HepG2 (cell line): ENCODE measurements at regions not wholly inside any gene's neighbourhood (a gene's known extent, or its start where the extent isn't known, plus 50 kb on each side); places are given as distances from the start of the nearest gene placed in this dataset.

ENCODE experiments used
- ATAC-seq: fragments of 200-7000 bp; cut with Tn5 transposase; 3 replicates; pipeline ENCODE4 v1.9.1; 2020; ENCODE audit warnings: mild to moderate bottlenecking, moderate library complexity
- BruUV-seq: library from RNA; stranded (reverse); fragments of 400-500 nt; replicated peaks from 2 replicates; lab custom pipeline; 2021; lab: Mats Ljungman, UMichigan
- CTCF ChIA-PET: fragments of 300-600 bp; formaldehyde crosslinking; extraction: SDS; loops from one replicate; lab custom pipeline; 2021; ENCODE audit warnings: low total read pairs, inconsistent platforms, low intra/inter-chr PET ratio; lab: Yijun Ruan, JAX
- POLR2A ChIA-PET: fragments of 350-600 bp; sonication (Branson Sonifier 250); formaldehyde crosslinking; loops from one replicate; lab custom pipeline; 2020; ENCODE audit warnings: antibody characterized with exemption, inconsistent platforms; lab: Yijun Ruan, JAX
- DNase-seq: peaks from one replicate; pipeline ENCODE4 v3.0.0-alpha.2; 2015; ENCODE audit warnings: low spot score
- FAIRE-seq: peaks from 3 replicates; lab custom pipeline; 2011; peaks lifted over from hg19 to GRCh38; lab: Jason Lieb, UNC
- H2AFZ ChIP-seq: one replicate; pipeline ENCODE4 v1.6.1; 2011; ENCODE audit warnings: low read length, inconsistent platforms
- H3K27ac ChIP-seq: fragments of 300-600 bp; 3 replicates; pipeline ENCODE4 v1.8.0; 2011; ENCODE audit warnings: mixed run types, mild to moderate bottlenecking, mixed read lengths, low read length, inconsistent platforms; ENCODE audit not compliant: insufficient read depth; ENCODE audit errors: extremely low read length
- H3K27me3 ChIP-seq, 2 experiments: fragments of 200-600 bp in 1 of 2; 2 replicates in 1 of 2; 3 replicates in 1 of 2; pipeline versions ENCODE4 v1.6.0 to v1.8.0; 2011; ENCODE audit warnings: low read length in 2 of 2, mild to moderate bottlenecking in 2 of 2, moderate library complexity in 2 of 2, inconsistent platforms in 1 of 2; ENCODE audit not compliant: insufficient read depth in 2 of 2, control insufficient read depth in 1 of 2
- H3K36me3 ChIP-seq, 2 experiments: fragments of 200-600 bp in 1 of 2; replicated peaks in 1 of 2; 2 replicates in 1 of 2; 3 replicates in 1 of 2; pipeline versions ENCODE4 v1.5.1 to v1.8.0; 2011; ENCODE audit warnings: low read length in 2 of 2, inconsistent platforms in 1 of 2; ENCODE audit not compliant: insufficient read depth in 2 of 2, control insufficient read depth in 1 of 2
- H3K4me1 ChIP-seq: 2 replicates; pipeline ENCODE4 v1.5.1; 2012; ENCODE audit warnings: low read length, inconsistent platforms; ENCODE audit not compliant: insufficient read depth
- H3K4me2 ChIP-seq: 2 replicates; pipeline ENCODE4 v1.6.0; 2011; ENCODE audit warnings: low read depth, low read length, inconsistent platforms
- H3K4me3 ChIP-seq, 3 experiments: fragments of 200-600 bp in 1 of 3; sonication (generic), shearing (Covaris generic) in 1 of 3; replicated peaks in 1 of 3; 2 replicates each; pipeline ENCODE4 v1.5.1; 2011 to 2016; ENCODE audit warnings: low read length in 3 of 3, inconsistent platforms in 2 of 3, low read depth in 2 of 3, mild to moderate bottlenecking in 2 of 3, control low read depth in 1 of 3, mixed read lengths in 1 of 3; ENCODE audit not compliant: insufficient read depth in 1 of 3
- H3K79me2 ChIP-seq: one replicate; pipeline ENCODE4 v1.6.1; 2011; ENCODE audit warnings: low read length, inconsistent platforms; ENCODE audit not compliant: insufficient read depth
- H3K9ac ChIP-seq: 2 replicates; pipeline ENCODE4 v1.6.0; 2011; ENCODE audit warnings: mild to moderate bottlenecking, low read depth, low read length, inconsistent platforms; ENCODE audit not compliant: insufficient read depth
- H3K9me3 ChIP-seq: 2 replicates; pipeline ENCODE4 v1.5.1; 2012; ENCODE audit warnings: mild to moderate bottlenecking, low read length
- H4K20me1 ChIP-seq: 2 replicates; pipeline ENCODE4 v1.6.0; 2011; ENCODE audit warnings: inconsistent platforms, mild to moderate bottlenecking, low read length, moderate library complexity; ENCODE audit not compliant: insufficient read depth
- BRCA1 ChIP-seq: sonication (generic); formaldehyde crosslinking; IDR thresholded peaks from 2 replicates; pipeline ENCODE4 v1.4.0; 2020; ENCODE audit warnings: missing genetic modification reagents
- CBFB ChIP-seq: sonication (generic); formaldehyde crosslinking; IDR thresholded peaks from 2 replicates; pipeline ENCODE4 v1.4.0; 2020; ENCODE audit warnings: missing genetic modification reagents
- CCDC6 ChIP-seq: sonication (generic); formaldehyde crosslinking; IDR thresholded peaks from 2 replicates; pipeline ENCODE4 v1.8.1; 2022; ENCODE audit warnings: mild to moderate bottlenecking, missing genetic modification reagents, moderate library complexity
- FOXO1 ChIP-seq: sonication (generic); formaldehyde crosslinking; IDR thresholded peaks from 2 replicates; pipeline ENCODE4 v1.4.0; 2020; ENCODE audit warnings: missing genetic modification reagents
- GPN1 ChIP-seq: sonication (generic); formaldehyde crosslinking; IDR thresholded peaks from 2 replicates; pipeline ENCODE4 v1.5.1; 2020; ENCODE audit warnings: missing genetic modification reagents, borderline replicate concordance
- HNF1A ChIP-seq, 2 experiments: sonication (generic) in 1 of 2; formaldehyde crosslinking in 1 of 2; IDR thresholded peaks; 2 replicates each; pipeline versions ENCODE4 v1.4.0 to v1.6.1; 2016 to 2020; ENCODE audit warnings: borderline replicate concordance in 1 of 2, low read depth in 1 of 2, mild to moderate bottlenecking in 1 of 2, missing genetic modification reagents in 1 of 2
- JARID2 ChIP-seq: sonication (generic); formaldehyde crosslinking; IDR thresholded peaks from 2 replicates; pipeline ENCODE4 v1.8.1; 2023; ENCODE audit warnings: missing genetic modification reagents, inconsistent platforms; ENCODE audit not compliant: insufficient replicate concordance
- MEIS1 ChIP-seq: sonication (generic); formaldehyde crosslinking; IDR thresholded peaks from 2 replicates; pipeline ENCODE4 v1.9.0; 2021; ENCODE audit warnings: mild to moderate bottlenecking, missing genetic modification reagents, moderate library complexity, borderline replicate concordance
- MXD1 ChIP-seq: sonication (generic); formaldehyde crosslinking; IDR thresholded peaks from 2 replicates; pipeline ENCODE4 v1.4.0; 2020; ENCODE audit warnings: mild to moderate bottlenecking, missing genetic modification reagents
- MYC ChIP-seq: sonication (generic); formaldehyde crosslinking; IDR thresholded peaks from 2 replicates; pipeline ENCODE4 v1.9.0; 2021; ENCODE audit warnings: missing genetic modification reagents, borderline replicate concordance
- SCMH1 ChIP-seq: sonication (generic); formaldehyde crosslinking; IDR thresholded peaks from 2 replicates; pipeline ENCODE4 v1.9.0; 2021; ENCODE audit warnings: missing genetic modification reagents, mild to moderate bottlenecking, borderline replicate concordance
- SMARCE1 ChIP-seq: fragments of 450-650 bp; IDR thresholded peaks from 2 replicates; pipeline ENCODE4 v1.6.1; 2017; ENCODE audit warnings: borderline replicate concordance
- TBX3 ChIP-seq: fragments of 450-650 bp; IDR thresholded peaks from 2 replicates; pipeline ENCODE4 v1.6.1; 2017; ENCODE audit warnings: antibody characterized with exemption, mild to moderate bottlenecking, inconsistent platforms, borderline replicate concordance
- ZNF569 ChIP-seq: sonication (generic); formaldehyde crosslinking; IDR thresholded peaks from 2 replicates; pipeline ENCODE4 v1.5.0; 2020; ENCODE audit warnings: mild to moderate bottlenecking, missing genetic modification reagents, moderate library complexity, borderline replicate concordance
- ZNF75D ChIP-seq: sonication (generic); formaldehyde crosslinking; IDR thresholded peaks from 2 replicates; pipeline ENCODE4 v1.8.1; 2023; ENCODE audit warnings: missing genetic modification reagents, mild to moderate bottlenecking, borderline replicate concordance
- WGBS: methylation state at CpG from one replicate; pipeline ENCODE4 v1.1.6; 2017; ENCODE audit warnings: low lambda C conversion rate; 5-methylcytosine and 5-hydroxymethylcytosine counted together
- in situ Hi-C: cut with HindIII; loops from 2 replicates; pipeline ENCODE4 v1.10.0; 2017; ENCODE audit warnings: low pct_unique_long_range_greater_than_20kb; ENCODE audit not compliant: extremely low pct_ligation_motif_present
- intact Hi-C: fragments of 100-400 bp; cut with micrococcal nuclease; formaldehyde crosslinking; loops from one replicate; pipeline ENCODE4 v1.10.0; 2022; ENCODE audit not compliant: unreplicated experiment
- TF ChIP-seq, protein P1 (sequence below): sonication (generic); formaldehyde crosslinking; IDR thresholded peaks from 2 replicates; pipeline ENCODE4 v1.9.0; 2021; ENCODE audit warnings: missing genetic modification reagents, borderline replicate concordance

DNA sequence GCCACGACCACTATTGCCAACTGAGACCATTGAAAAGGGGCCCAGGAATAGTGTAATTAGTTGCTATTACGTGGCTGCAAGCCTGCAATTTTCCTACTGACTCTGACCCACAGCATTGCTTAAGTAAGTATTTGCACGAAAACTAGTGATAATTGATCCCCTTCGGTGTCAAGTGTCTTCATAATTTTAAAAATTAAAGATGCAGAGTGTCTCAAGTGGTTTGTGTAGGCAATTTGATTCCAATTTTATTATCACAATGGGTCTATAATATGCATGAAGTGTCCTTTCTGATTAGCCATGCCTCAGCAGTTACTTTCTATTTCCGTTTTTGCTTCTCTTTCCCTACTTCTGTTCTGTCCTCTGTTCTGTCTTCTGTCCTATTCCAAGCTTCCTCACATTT, 259.2 kb downstream of the C3orf38 start (continued):
- TF ChIP-seq MYC (CRISPR knock-in tag), result no peak
- TF ChIP-seq TBX3, result no peak
- no peak for TF ChIP-seq MXD1 (CRISPR knock-in tag)
- TF ChIP-seq SMARCE1, result no peak
- TF ChIP-seq FOXO1 (CRISPR knock-in tag), result no peak
- TF ChIP-seq, all 625 proteins: peak for 0

- DNase-seq, result no peak
- no peak overlapping the region for H2AFZ ChIP-seq
- H3K36me3 ChIP-seq, result no peaks in the 10 kb centered on the region
- 20% methylated on average over 3 of the region's 3 CpGs for WGBS
- CTCF ChIA-PET, result no interaction called here
- intact Hi-C loops, result no loop called here
- no peak overlapping the region for H3K27ac ChIP-seq
- no peak overlapping the region for H3K9ac ChIP-seq
- no peak overlapping the region for H3K4me2 ChIP-seq
- in situ Hi-C loops, result no loop called here
- H3K79me2 ChIP-seq, result no peaks in the 10 kb centered on the region
- ATAC-seq, result no peak
- H3K9me3 ChIP-seq, result no peaks in the 10 kb centered on the region
- H3K4me1 ChIP-seq, result no peaks in the 10 kb centered on the region
- TF ChIP-seq HNF1A (IDR thresholded peaks at IDR 0.05; ENCODE audit: low read depth) (no peak), HNF1A (CRISPR knock-in tag; IDR thresholded peaks at IDR 0.05; ENCODE audit: borderline replicate concordance) (no peak), GPN1 (CRISPR knock-in tag) (no peak), ZNF75D (no peak), ZNF569 (no peak), SCMH1 (CRISPR knock-in tag) (no peak), BRCA1 (CRISPR knock-in tag) (no peak), MEIS1 (CRISPR knock-in tag) (no peak), CBFB (no peak), JARID2 (CRISPR knock-in tag) (no peak), CCDC6 (CRISPR knock-in tag) (no peak)
- TF ChIP-seq, protein P1, sequence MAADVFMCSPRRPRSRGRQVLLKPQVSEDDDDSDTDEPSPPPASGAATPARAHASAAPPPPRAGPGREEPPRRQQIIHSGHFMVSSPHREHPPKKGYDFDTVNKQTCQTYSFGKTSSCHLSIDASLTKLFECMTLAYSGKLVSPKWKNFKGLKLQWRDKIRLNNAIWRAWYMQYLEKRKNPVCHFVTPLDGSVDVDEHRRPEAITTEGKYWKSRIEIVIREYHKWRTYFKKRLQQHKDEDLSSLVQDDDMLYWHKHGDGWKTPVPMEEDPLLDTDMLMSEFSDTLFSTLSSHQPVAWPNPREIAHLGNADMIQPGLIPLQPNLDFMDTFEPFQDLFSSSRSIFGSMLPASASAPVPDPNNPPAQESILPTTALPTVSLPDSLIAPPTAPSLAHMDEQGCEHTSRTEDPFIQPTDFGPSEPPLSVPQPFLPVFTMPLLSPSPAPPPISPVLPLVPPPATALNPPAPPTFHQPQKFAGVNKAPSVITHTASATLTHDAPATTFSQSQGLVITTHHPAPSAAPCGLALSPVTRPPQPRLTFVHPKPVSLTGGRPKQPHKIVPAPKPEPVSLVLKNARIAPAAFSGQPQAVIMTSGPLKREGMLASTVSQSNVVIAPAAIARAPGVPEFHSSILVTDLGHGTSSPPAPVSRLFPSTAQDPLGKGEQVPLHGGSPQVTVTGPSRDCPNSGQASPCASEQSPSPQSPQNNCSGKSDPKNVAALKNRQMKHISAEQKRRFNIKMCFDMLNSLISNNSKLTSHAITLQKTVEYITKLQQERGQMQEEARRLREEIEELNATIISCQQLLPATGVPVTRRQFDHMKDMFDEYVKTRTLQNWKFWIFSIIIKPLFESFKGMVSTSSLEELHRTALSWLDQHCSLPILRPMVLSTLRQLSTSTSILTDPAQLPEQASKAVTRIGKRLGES (CRISPR knock-in tag), result no peak
- no peaks in the 10 kb centered on the region for H3K27me3 ChIP-seq
- FAIRE-seq, result no peak
- POLR2A ChIA-PET, result no interaction called here
- no peaks in the 10 kb centered on the region for H4K20me1 ChIP-seq
- no TSS peak for BruUV-seq
- no peak overlapping the region for H3K4me3 ChIP-seq
These were observed 260.5 kb downstream of the C3orf38 start for GRCh38 chr3:88410259-88410658.
